DMS 273 (cell line): ENCODE measurements at regions not wholly inside any gene's neighbourhood (a gene's known extent, or its start where the extent isn't known, plus 50 kb on each side); places are given as distances from the start of the nearest gene placed in this dataset.

Source experiments
- DNase-seq: peaks from one replicate; lab custom pipeline; 2025; ENCODE audit not compliant: unreplicated experiment; lab: John Stamatoyannopoulos, UW

DNA sequence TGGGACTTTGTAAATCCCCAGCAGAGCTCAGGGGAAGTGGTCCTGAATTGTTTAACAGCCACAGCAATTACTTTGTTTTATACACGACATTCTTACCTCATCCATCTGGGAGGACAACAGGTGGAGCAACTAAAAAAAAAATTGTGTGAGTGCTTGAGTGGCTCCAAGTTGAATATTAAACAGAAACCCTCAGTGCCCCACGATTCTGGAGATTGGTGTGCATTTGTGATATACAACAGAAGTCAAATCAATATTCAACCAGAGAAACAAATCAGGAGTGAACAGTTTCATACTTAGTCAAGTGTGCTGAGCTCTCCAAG, 204.8 kb downstream of the HAPSTR1 start:
- DNase-seq: no peak

DNA sequence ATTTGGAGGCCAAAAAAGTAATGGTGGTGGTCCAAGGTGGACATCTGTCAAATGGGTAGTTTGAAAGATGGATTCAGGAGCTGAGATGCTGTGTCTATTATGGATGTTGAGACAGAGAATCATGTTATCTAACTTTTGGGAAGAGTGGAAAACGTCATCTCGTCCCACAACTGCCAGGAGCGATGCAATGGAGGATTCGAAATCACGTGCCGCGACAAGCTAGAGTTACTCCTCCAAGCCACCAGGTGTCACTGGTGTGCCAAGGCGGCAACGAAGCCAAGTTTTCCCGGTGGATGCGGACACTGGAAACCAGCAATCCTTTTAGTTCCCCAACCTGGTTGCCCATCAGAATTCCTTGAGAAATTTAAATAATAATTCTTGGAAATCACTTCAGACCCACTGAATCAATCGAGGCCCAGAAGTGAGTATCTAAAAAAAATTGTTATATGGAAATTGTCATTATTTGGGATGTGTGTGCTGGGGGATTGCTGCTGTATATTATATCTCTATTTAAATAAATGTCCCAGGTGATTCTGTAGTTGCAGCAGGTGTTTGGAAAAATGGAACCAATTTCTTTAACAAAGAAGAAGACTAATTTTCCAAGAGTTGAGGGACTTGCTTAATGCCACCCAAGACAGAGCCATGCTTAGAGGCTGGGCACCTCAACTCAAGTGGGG, 206.1 kb downstream of the HAPSTR1 start:
- peak; percentile 33 for DNase-seq

DNA sequence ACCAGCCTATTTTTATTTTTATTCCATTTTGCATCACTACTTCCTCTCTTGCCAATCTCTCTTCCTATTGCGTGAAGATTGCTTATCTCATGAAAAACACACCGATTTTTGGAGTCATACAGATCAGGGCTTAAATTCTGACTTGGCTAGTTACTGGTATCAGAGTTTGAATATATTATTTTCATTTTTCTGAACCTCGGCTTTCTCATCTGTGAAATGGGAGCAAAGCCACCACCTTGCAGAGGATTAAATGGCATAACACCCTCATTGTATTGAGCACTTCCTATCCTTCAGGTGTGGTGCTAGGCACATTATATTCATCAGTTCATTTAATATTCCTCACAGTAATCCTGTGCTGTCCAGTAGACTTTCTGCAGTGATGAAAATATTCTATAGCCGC, 208.8 kb downstream of the HAPSTR1 start:
- DNase-seq: no peak

DNA sequence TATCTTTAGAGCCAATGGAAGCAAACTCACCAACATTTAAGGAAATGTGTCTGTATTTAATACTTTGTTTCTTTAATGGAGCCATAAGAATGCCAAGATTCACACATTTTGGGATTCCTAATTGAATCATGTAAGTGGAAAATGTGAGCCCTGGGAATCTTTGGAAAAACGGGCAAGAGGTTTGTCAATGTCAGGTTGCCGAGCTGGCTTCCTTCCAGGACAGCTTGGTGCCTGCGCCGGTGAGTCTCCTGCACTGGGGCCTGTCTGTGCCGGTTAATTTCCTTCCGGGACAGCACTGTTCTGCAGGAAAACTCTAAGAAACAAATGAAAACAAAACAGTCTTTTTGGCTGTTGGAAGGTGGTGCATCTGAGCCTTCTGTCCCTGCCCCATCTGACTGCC, 210.6 kb downstream of the HAPSTR1 start:
- DNase-seq: no peak

DNA sequence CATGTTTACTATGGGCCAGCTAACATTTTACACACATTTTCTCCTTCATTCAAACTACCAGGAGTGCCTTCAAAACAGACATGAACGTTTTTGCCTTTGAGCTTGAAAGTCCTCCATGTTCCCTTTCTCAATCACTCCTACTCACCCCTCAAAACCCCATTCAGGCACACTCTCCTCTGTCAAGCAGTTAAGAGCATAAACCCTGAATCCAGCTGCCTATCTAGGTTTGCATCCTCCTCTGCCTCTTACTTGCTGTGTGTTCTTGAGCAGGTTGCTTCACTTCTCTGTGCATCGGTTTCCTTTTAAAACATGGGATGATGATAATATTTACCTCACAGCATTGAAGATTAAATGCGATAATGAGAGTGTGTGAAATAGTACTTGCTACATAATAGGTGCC, 215.3 kb downstream of the HAPSTR1 start:
- DNase-seq: no peak

DNA sequence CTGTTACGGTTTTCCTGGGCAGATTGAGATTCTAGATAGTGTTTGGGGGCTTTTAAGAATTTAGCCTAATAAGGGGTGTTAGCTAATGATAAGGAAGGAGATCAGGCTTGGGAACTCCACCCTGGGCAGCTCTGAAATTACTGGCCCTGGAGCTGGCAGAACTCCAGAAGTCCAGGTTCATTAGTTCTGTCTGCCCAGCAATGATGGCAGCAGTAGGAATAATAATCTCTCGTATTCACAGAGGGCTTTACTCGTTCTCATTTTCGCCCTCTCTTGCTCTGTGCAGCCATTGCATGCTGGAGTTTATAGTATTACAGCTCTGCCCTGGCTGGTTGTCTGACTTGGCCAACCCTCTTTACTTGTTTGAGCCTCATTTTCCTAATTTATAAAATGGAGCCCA, 216.0 kb downstream of the HAPSTR1 start:
- DNase-seq: no peak

DNA sequence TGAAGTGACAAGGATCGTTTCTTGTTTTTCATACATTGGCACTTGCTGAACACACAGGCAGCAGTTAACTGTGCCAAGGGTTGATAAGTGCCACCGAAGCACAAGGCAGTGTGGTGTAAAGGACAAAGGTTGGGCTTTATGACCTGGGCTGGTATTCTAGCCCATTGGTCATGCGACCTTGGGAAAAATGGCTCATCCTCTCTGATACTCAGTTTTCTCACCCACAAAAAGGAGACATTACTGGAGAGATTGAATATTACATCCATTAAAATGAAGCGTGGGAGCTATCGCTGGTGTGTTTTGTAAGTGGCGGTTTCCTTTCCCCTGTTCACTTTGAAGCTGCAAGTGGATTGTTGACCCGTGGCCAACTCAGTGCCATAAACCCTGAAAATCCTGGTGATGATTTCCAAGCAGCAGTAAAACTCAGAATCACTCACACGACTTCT, 216.9 kb downstream of the HAPSTR1 start:
- DNase-seq: no peak

DNA sequence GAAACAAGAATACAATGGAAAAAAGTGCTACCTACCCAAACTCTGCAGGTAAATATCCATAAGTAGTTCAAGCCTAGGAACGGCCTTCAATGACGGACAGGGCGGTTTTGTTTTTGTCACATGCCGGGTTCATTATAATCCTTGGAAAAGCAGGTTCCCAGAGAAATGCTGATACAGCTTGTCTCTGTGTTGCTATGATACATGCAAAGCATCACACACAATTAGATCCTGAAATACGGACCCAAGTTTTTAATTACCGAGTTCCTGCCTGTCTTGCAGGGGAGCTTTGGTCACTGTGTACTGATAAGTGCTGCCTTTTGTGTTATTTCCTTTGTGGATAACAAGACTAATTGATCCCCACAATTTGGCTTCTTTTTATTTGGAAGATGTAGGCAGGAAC, 217.4 kb downstream of the HAPSTR1 start:
- no peak for DNase-seq

DNA sequence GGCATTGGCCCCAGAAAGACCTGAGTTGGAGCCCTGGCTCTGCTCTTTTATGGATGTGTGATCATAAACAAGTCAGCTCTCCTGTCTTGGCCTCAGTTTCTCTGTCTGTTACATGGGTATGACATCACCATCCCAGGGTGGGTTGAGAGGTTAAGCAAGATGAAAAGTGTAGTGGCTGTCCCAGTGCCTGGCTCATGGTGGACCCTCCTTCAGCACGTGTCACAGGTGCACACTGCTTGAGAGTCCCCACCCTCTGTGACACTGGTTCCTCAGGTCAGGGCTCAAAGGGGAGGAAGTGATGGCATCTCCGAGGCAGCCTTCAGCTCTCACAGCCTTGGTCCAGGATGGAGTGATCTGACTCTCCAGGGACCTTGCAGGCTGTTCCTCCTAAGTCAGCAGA, 218.4 kb downstream of the HAPSTR1 start:
- no peak for DNase-seq

DNA sequence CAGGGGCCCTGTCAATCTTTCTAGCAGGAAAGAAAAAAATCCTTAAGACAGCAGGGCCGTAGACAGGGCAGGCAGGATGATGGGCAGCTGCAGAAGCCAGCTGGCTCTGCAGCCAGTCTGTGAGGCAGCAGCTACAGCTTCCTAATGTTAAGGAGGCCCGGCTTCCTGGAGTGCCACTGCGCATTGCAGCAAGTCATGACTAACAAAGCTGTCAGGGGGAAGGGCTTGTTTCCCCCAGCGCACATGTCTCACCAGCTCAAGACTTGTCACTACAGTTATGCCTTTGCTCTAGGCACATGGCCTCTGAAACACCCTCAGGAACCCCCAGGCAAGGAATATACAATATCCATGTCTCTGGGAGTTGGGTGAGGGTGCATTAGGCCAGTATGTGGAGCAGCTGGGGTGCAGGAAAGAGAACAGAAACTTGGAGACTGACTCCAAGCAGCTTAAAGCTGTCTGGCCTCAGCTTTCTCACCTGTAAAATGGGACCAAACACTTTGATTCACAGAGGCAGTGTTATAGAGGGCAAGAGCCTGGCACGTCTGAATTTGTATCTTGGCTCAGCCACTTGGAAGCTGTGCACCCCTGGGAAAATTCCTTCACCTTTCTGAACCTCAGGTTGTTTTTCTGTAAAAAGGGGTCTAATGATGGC, 220.0 kb downstream of the HAPSTR1 start:
- peak; percentile 2 for DNase-seq

DNA sequence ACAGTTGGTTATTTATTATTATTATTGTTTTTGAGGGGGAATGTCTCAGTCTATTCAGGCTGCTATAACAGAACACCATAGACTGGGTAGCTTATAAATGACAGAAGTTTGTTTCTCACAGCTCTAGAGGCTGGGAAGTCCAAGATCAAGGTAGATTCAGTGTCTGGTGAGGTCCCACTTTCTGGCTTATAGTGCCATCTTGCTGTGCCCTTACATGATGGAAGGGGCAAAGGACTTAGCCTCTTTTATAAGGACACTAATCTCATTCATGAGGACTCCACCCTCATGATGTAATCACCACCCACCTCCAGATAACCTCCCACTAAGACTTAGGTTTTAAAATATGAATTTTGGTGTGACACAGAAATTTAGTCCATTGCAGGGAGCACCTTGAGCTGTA, 224.6 kb downstream of the HAPSTR1 start:
- DNase-seq: no peak

DNA sequence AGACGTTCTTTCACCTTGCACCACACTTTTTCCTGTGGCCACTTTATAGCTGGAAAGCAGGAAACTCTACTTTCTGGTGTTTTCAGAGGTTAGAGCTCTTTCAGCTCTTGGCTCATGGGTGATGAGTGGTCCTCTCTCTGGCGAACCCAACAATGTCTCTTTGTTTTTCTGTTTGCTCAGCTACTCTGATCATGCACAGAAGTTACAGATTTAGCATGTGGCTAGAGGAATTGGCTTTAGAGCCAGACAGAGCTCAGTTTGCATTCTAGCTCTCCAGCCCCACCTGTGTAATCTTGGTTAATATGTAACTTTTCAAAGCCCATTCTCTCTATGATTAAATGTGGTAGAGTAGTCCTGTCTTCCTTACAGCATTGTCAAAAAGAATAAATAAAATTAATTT, 225.2 kb downstream of the HAPSTR1 start:
- DNase-seq: no peak

DNA sequence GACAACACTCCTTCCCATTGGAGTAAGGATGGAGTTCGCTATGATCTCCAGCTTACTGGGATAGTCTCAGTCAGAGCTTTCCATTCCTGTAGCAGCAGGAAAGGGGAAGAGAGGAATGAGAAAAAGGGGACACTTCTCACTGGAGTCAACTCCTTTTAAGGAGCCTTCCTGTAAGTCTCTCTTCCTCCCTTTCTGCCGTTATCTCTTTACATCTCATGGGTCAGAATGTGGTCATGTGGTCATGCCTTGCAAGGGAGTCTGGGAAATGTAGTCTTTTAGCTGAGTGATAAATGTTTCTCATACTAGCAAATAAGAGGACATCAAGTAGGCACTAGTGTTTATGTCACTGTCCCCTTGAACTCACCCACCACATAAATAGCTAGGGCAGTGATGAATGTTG, 227.3 kb downstream of the HAPSTR1 start:
- no peak for DNase-seq

DNA sequence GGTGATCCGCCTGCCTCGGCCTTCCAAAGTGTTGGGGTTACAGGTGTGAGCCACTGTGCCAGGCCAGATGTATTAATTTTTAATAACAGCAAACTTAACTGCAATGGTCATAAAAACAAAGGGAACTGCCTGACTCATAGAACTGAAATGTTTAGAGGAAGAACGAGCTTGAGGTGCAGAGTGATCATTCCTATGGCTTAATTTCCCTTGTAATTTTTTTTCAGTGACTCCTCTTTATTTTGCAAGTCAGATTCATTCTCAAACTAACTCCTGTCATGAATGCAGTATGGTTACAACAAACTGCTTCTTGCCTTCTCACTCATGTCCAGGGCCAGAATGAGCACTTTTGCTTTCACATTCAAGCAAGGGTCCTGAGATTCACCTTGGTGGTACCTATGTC, 231.3 kb downstream of the HAPSTR1 start:
- DNase-seq: no peak

DNA sequence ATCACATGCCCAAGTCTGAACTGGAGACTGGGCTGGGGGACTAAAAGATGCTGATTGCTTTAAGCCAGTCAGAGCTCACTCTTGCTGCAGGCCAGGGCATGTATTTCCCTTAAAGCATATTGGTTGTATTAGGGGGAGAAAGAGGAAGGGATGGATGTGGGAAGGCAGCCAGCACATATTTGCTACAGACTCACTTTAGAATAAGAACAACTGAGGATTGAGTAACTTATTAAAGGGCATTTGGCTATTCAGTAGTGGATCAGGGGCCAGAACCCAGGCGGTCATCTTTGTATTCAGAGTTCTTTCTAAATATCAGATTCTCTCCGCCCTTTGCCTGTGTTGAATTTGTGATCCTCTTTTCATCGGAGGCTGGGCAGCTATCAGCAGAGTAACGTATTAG, 231.7 kb downstream of the HAPSTR1 start:
- no peak for DNase-seq

DNA sequence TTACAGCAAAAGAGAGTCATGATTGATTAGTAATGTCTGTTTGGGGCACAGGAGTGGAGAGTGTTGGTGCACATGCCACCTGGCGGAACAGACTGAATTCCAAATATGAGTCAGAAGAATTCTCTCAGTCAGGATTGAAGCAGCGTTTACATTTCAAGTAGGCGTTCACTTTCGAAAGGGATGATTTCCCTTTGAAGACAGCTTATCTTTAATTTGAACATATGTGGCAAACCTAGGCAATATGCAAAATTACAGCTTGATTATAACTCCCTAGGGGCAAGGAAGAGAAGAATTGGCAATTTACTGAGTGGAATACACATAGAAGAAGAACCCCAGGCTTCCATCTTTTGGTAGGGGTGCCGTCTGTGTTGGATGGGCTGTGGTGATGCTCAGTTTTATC, 235.8 kb downstream of the HAPSTR1 start:
- no peak for DNase-seq

DNA sequence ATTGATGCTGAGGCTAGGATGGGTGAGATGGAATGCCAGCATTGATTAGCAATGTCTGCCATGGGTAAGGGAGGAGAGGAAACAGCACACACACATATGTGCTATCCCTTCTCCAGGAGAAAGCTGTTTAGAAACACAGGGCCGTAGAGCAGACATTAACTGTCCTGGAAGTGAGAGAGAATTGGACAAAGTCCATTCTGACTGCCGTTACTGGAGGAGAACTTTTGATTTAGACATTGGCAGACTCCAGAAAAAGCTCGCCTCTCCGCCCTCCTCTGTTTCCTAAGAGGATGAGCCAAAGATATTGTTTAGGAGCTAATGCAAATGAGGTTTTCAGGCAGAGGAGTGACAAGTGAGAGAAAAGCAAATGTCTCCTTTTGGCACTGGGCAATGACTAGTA, 237.0 kb downstream of the HAPSTR1 start:
- DNase-seq: no peak

DNA sequence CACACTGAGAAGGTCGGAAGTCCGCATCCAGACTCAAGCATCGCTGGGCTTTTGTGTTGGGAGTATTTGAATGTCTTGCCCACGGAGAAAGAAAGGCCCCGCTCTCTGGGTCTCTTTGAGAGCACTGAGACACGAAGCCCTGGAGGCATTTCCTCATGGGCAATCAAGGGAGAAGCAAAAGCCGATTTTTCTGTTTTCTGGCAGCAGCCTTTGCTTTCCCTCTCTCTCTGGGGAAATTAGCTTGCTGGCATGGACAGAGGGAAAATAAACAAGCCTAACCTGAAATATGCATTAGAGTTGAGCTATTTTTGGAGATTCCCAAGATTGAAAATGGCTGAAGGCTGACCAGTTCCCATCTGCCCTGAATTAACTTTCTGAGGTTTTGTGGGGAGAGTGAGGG, 238.7 kb downstream of the HAPSTR1 start:
- no peak for DNase-seq

DNA sequence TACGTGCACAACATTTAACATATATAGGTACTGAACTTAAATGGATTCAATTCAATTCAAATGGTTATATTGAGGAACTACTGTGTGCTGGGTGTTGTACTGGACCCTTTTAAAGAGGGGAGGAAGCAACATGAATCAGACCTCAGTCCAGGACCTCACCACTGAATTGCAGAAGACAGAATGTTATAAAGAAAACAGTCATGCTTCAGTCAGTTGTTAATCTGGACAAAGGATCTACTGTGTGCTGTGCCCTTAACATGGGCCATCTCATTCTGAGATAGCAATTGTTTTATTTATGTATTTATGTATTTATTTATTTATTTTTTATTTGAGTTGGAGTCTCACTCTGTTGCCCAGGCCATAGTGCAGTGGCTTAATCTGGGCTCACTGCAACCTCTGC, 240.1 kb downstream of the HAPSTR1 start:
- no peak for DNase-seq

DNA sequence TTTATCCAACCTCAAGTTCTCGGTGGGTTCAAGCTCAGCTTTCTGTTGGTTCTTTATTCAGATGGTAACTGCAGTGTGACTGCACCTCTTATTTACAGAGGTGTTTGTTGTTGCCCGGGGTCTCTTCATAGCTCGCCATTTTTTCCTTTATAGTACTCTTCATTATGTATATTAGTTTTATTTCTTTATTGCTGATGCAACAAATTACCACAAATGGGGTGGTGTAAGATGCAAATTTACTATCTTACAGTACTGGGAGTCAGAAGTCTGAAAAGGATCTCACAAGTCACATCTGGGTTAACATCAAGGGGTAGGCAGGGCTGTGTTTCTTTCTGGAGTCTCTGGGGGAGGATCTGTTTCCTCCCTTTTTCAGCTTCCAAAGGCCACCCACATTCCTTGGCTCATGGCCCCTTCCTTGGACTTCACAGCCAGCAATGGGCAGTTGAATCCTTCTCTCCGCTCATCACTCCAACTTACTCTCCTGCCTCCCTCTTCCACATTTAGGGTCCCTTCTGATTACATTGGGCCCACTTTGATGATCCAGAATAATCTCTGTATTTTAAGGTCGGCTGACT, 241.2 kb downstream of the HAPSTR1 start:
- no peak for DNase-seq

DNA sequence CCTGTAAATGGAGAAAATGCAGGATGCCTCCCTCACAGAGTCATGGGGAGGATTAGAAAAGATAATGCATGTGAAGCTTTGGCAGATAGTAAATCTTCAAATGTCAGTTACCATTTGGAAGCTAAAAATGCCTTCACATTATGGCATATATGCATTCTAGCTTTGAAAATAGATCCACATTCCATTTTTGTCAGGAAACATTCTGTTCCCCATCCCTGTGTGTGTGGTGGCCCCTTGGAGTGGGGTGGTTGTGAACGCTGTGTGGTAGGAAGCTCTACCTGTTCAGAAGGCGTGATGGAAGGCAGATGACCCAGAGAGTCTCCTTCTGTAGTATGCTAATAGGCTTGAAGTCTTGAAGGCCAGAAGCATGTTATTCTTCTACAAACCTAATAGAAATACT, 242.0 kb downstream of the HAPSTR1 start:
- DNase-seq: no peak

DNA sequence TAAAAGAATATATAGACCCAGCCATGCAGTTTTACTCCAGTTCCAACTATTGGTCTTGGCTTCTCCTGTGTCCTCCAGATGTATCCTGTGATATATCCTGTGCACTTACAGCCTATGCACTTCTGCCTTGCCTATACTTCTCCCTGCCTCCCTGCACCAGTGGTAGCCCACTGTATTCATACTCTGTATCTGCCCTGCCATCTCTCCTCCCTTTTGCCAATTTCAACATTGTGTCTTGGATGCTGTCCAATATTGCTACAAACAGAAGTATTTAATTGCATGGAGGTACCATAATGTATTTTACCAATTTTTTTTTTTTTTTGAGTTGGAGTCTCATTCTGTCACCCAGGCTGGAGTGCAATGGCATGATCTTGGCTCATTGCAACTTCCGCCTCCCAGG, 242.7 kb downstream of the HAPSTR1 start:
- DNase-seq: no peak
